ENCODE measurements at regions not wholly inside any gene's neighbourhood (a gene's known extent, or its start where the extent isn't known, plus 50 kb on each side); places are given as distances from the start of the nearest gene placed in this dataset.

DNA sequence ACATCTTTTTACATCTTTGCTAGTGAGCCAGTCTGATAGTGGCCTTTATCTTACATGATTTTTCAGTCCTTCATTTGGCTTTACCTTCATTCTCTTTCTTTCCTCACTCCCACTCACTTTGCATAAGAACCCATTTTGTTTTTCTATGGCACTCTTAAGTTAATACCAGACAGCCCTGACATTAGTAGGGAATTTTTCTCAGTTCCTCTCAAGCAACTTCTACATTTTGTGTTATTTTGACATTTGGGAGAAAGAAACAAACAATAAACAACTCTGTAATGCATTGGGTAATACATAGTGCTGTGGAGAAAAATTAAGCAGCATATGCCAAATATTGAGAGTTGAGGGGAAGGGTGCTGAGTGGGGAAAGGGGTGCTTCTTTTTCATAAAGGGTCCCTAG lies 524.1 kb upstream of the JAG1 start:
- TF ChIP-seq, protein P1, sequence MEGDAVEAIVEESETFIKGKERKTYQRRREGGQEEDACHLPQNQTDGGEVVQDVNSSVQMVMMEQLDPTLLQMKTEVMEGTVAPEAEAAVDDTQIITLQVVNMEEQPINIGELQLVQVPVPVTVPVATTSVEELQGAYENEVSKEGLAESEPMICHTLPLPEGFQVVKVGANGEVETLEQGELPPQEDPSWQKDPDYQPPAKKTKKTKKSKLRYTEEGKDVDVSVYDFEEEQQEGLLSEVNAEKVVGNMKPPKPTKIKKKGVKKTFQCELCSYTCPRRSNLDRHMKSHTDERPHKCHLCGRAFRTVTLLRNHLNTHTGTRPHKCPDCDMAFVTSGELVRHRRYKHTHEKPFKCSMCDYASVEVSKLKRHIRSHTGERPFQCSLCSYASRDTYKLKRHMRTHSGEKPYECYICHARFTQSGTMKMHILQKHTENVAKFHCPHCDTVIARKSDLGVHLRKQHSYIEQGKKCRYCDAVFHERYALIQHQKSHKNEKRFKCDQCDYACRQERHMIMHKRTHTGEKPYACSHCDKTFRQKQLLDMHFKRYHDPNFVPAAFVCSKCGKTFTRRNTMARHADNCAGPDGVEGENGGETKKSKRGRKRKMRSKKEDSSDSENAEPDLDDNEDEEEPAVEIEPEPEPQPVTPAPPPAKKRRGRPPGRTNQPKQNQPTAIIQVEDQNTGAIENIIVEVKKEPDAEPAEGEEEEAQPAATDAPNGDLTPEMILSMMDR (IDR thresholded peaks at IDR 0.05): no peak
- TF ChIP-seq POLR2A (IDR thresholded peaks at IDR 0.05) (no peak), EP300 (IDR thresholded peaks at IDR 0.05) (no peak), POLR2AphosphoS5 (IDR thresholded peaks at IDR 0.05) (no peak)

All from sigmoid colon (tissue), 4 donors.